ENCODE measurements at regions not wholly inside any gene's neighbourhood (a gene's known extent, or its start where the extent isn't known, plus 50 kb on each side); places are given as distances from the start of the nearest gene placed in this dataset.

- in situ Hi-C loops (cut with HindIII; ENCODE audit: low pct_unique_long_range_greater_than_20kb, low sequenced_read_pairs) (no loop called here), intact Hi-C loops (cut with micrococcal nuclease; ENCODE audit: unreplicated experiment) (no loop called here)
- Histone ChIP-seq H3K4me3 (ENCODE audit: low read depth in 2 of 2, low read length in 2 of 2) (no peak overlapping the region), H3K27me3 (ENCODE audit: control insufficient read depth, insufficient read depth, low read length) (peaks cover 2% of the 10 kb centered on the region; the same call in 1 of the 2 replicates), H3K9me3 (ENCODE audit: control insufficient read depth, insufficient read depth, low read depth, low read length) (no peaks in the 10 kb centered on the region), H3K27ac (ENCODE audit: low read length) (no peak overlapping the region), H3K4me1 (ENCODE audit: control insufficient read depth, insufficient read depth, low read length) (no peaks in the 10 kb centered on the region), H3K36me3 (ENCODE audit: control insufficient read depth, insufficient read depth, low read length) (no peaks in the 10 kb centered on the region)
- BruUV-seq (replicated peaks) = no TSS peak
- ChIA-PET CTCF (no interaction called here), POLR2A (interaction anchor here (0.5 kb wide), 1 partner anchor 1027 kb away, joined by 6 read pairs; no protein-coding TSS in a partner anchor)
- DNase-seq (ENCODE audit: low read depth, low spot score) (no peak), ATAC-seq (no peak)
- TF ChIP-seq REST (IDR thresholded peaks at IDR 0.05; ENCODE audit: insufficient read depth in 1 of 2, low read depth in 2 of 2, low read length in 1 of 2) (no peak), POLR2AphosphoS5 (IDR thresholded peaks at IDR 0.05; ENCODE audit: low read depth, low read length) (no peak), CTCF (IDR thresholded peaks at IDR 0.05) (no peak), TCF7L2 (IDR thresholded peaks at IDR 0.05; ENCODE audit: low read depth, low read length) (no peak), SIN3A (IDR thresholded peaks at IDR 0.05; ENCODE audit: borderline replicate concordance, insufficient read depth, low read depth, low read length) (no peak)
Observed at GRCh38 chr3:44030687-44031305, 210.9 kb upstream of the TOPAZ1 start.

DNA sequence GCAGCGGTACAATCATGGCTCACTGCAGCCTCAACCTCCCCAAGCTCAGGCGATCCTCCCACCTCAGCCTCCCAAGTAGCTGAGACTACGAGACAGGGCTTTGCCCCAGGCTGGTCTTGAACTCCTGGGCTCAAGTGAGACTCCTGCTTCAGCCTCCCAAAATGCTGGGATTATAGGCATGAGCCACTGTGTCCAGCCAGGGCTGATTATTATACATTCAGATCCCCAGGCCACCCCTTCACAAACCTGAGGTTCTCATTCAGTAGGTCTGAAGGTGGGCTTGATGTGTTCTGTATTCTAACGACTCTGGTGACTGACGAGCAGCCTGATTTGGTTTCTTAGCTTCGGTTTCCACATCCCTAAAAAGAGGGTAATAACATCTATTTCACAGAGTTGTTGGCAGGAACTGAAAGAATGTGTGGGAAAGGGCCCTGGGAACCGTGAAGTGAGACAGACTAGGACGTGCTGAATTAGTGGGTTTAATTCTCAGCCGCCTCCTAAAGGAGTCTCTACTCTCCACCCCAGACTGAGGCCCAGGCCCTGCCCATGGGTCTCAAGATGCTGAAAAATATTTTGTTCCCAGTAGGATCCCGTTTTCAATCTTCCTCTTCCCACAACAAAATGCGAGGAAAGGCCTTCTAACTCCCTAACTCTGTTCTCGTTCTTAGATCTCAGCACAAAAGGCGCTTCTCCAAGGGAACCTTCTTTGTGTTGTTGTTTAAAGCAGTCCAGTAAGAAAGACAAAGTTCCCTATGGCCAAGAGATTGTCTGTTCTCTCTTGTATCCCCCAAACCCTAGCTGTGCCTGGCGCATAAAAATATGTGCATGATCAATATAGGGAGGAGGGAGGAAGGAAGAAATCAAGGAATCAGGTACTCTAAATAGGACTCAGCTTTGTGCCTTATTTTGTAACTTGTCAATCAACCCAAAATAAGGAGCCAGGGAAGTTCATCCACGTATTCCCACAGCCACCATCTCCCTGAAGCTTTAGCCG is 210.0 kb upstream of the TOPAZ1 start:
- TF ChIP-seq REST (IDR thresholded peaks at IDR 0.05; ENCODE audit: insufficient read depth in 1 of 2, low read depth in 2 of 2, low read length in 1 of 2) (no peak), CTCF (IDR thresholded peaks at IDR 0.05) (no peak), POLR2AphosphoS5 (IDR thresholded peaks at IDR 0.05; ENCODE audit: low read depth, low read length) (no peak), SIN3A (IDR thresholded peaks at IDR 0.05; ENCODE audit: borderline replicate concordance, insufficient read depth, low read depth, low read length) (no peak), TCF7L2 (IDR thresholded peaks at IDR 0.05; ENCODE audit: low read depth, low read length) (no peak)
- DNase-seq (ENCODE audit: low read depth, low spot score) (no peak), ATAC-seq (no peak)
- POLR2A ChIA-PET = interaction anchor here (0.5 kb wide), 1 partner anchor 1026 kb away, joined by 6 read pairs; no protein-coding TSS in a partner anchor
- Histone ChIP-seq H3K4me1 (ENCODE audit: control insufficient read depth, insufficient read depth, low read length) (no peaks in the 10 kb centered on the region), H3K27ac (ENCODE audit: low read length) (no peak overlapping the region), H3K36me3 (ENCODE audit: control insufficient read depth, insufficient read depth, low read length) (no peaks in the 10 kb centered on the region), H3K4me3 (ENCODE audit: low read depth in 2 of 2, low read length in 2 of 2) (no peak overlapping the region), H3K9me3 (ENCODE audit: control insufficient read depth, insufficient read depth, low read depth, low read length) (no peaks in the 10 kb centered on the region), H3K27me3 (ENCODE audit: control insufficient read depth, insufficient read depth, low read length) (peaks cover 2% of the 10 kb centered on the region; the same call in 1 of the 2 replicates)
- BruUV-seq (replicated peaks) = no TSS peak
- intact Hi-C loops (cut with micrococcal nuclease; ENCODE audit: unreplicated experiment) (no loop called here), in situ Hi-C loops (cut with HindIII; ENCODE audit: low pct_unique_long_range_greater_than_20kb, low sequenced_read_pairs) (no loop called here)
- CTCF ChIA-PET = no interaction called here

Measured in Panc1 (cell line).